A549 (cell line): ENCODE measurements at regions not wholly inside any gene's neighbourhood (a gene's known extent, or its start where the extent isn't known, plus 50 kb on each side); places are given as distances from the start of the nearest gene placed in this dataset.

Source experiments
- CEBPB ChIP-seq, 2 experiments: fragments of >200 bp in 1 of 2; sonication (Bioruptor Twin) in 1 of 2; formaldehyde crosslinking in 1 of 2; IDR thresholded peaks; 2 replicates each; pipeline ENCODE4 v1.6.1; 2012 to 2016
- CHD4 ChIP-seq: fragments of 200-600 bp; sonication (generic); IDR thresholded peaks from 2 replicates; pipeline ENCODE4 v1.6.1; 2016; ENCODE audit warnings: antibody characterized with exemption, mild to moderate bottlenecking, borderline replicate concordance
- EP300 ChIP-seq, 2 experiments: fragments of >200 bp; sonication (Bioruptor Twin); formaldehyde crosslinking; IDR thresholded peaks; 2 replicates in 1 of 2; 3 replicates in 1 of 2; pipeline ENCODE4 v1.6.1; 2016 to 2017
- JUN ChIP-seq, 2 experiments: fragments of >200 bp; sonication (Bioruptor Twin); formaldehyde crosslinking; IDR thresholded peaks; 2 replicates in 1 of 2; 3 replicates in 1 of 2; pipeline ENCODE4 v1.6.1; 2016 to 2017
- NPAS2 ChIP-seq: fragments of 250-450 bp; sonication (Bioruptor Pico); IDR thresholded peaks from 2 replicates; pipeline ENCODE4 v1.8.0; 2022; ENCODE audit warnings: mild to moderate bottlenecking, moderate library complexity, borderline replicate concordance
- PBX3 ChIP-seq: IDR thresholded peaks from 2 replicates; pipeline ENCODE4 v1.6.1; 2012
- SREBF2 ChIP-seq: fragments of 450-650 bp; IDR thresholded peaks from 2 replicates; pipeline ENCODE4 v1.6.1; 2014; ENCODE audit warnings: mild to moderate bottlenecking, moderate library complexity
- USF2 ChIP-seq: fragments of 450-650 bp; IDR thresholded peaks from 2 replicates; pipeline ENCODE4 v1.6.1; 2014; ENCODE audit warnings: antibody characterized with exemption
- TF ChIP-seq, protein P1 (sequence below): fragments of >200 bp; sonication (Bioruptor Twin); formaldehyde crosslinking; IDR thresholded peaks from 3 replicates; pipeline ENCODE4 v1.5.1; 2016

DNA sequence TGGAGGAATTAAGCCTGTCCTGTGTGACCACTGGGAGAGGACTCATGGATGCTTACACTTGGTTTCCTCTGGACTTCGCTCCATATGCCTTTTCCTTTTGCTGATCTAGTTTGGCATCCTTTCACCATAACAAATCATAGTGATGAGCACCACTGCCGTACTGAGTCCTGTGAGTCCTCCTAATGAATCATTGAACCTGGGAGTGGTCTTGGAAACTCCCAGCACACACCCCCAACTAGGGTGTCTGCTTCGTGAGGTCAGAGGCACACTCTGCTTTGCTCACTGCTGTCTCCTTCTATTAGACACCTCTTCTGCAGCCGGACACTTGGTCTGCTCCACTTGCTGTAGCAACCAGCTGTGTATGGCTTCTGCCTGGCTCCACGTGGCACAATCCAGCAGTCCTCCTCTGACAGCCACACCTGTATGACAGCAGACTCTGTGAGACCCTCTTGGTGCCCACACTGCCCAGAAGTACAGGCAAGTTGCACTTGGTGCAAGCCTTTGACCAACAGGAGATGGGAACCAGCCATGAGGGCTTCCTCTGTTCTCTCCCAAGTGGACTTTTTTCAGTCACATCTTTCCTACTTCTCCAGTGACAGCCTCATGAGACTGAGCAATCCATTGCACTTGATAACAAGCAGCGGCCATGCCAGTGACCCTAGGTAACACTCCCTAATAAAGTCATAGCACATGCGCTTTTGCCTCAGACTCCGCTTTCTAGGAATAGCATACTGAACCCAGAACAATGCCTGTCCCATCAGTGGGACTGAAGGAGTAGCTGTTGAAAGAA is 65.0 kb upstream of the HMGXB4 start:
- TF ChIP-seq USF2 (no peak), PBX3 (no peak), CHD4 (no peak), CEBPB (IDR thresholded peaks at IDR 0.05) (no peak), SREBF2 (no peak), JUN (IDR thresholded peaks at IDR 0.05) (no peak), EP300 (IDR thresholded peaks at IDR 0.05) (no peak), NPAS2 (CRISPR knock-in tag) (no peak)
- TF ChIP-seq, protein P1, sequence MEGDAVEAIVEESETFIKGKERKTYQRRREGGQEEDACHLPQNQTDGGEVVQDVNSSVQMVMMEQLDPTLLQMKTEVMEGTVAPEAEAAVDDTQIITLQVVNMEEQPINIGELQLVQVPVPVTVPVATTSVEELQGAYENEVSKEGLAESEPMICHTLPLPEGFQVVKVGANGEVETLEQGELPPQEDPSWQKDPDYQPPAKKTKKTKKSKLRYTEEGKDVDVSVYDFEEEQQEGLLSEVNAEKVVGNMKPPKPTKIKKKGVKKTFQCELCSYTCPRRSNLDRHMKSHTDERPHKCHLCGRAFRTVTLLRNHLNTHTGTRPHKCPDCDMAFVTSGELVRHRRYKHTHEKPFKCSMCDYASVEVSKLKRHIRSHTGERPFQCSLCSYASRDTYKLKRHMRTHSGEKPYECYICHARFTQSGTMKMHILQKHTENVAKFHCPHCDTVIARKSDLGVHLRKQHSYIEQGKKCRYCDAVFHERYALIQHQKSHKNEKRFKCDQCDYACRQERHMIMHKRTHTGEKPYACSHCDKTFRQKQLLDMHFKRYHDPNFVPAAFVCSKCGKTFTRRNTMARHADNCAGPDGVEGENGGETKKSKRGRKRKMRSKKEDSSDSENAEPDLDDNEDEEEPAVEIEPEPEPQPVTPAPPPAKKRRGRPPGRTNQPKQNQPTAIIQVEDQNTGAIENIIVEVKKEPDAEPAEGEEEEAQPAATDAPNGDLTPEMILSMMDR = no peak
